Endothelial cell (in vitro differentiated cells): ENCODE measurements at regions not wholly inside any gene's neighbourhood (a gene's known extent, or its start where the extent isn't known, plus 50 kb on each side); places are given as distances from the start of the nearest gene placed in this dataset.

Source experiments
- DNase-seq: peaks from one replicate; pipeline ENCODE4 v3.0.0; 2021; ENCODE audit warnings: low spot score
- H3K27ac Mint-ChIP-seq: one replicate; pipeline ENCODE4 v1.8.0; 2021; ENCODE audit warnings: mixed read lengths, inconsistent platforms; ENCODE audit not compliant: unreplicated experiment
- H3K27me3 Mint-ChIP-seq: one replicate; pipeline ENCODE4 v1.8.0; 2021; ENCODE audit warnings: mild to moderate bottlenecking, moderate library complexity, mixed read lengths, inconsistent platforms; ENCODE audit not compliant: unreplicated experiment
- H3K36me3 Mint-ChIP-seq: one replicate; pipeline ENCODE4 v1.8.0; 2021; ENCODE audit warnings: mild to moderate bottlenecking, low read depth, mixed read lengths, inconsistent platforms; ENCODE audit not compliant: unreplicated experiment
- H3K4me1 Mint-ChIP-seq: one replicate; pipeline ENCODE4 v1.8.0; 2021; ENCODE audit warnings: mild to moderate bottlenecking, mixed read lengths, inconsistent platforms; ENCODE audit not compliant: unreplicated experiment
- H3K4me3 Mint-ChIP-seq: one replicate; pipeline ENCODE4 v1.8.0; 2021; ENCODE audit warnings: mild to moderate bottlenecking, mixed read lengths, inconsistent platforms; ENCODE audit not compliant: unreplicated experiment
- H3K9me3 Mint-ChIP-seq: one replicate; pipeline ENCODE4 v1.8.0; 2021; ENCODE audit warnings: mixed read lengths, inconsistent platforms; ENCODE audit not compliant: unreplicated experiment
- CTCF ChIP-seq: fragments of 200-600 bp; sonication (generic); IDR thresholded peaks from one replicate; pipeline ENCODE4 v1.5.0; 2021; ENCODE audit warnings: antibody characterized with exemption; ENCODE audit not compliant: unreplicated experiment

GRCh38 chr3:18546632-18547031, 121.5 kb upstream of the SATB1 start:
- Mint-ChIP-seq H3K27ac (no peak overlapping the region), H3K9me3 (no peaks in the 10 kb centered on the region), H3K27me3 (no peaks in the 10 kb centered on the region), H3K4me1 (no peaks in the 10 kb centered on the region), H3K36me3 (no peaks in the 10 kb centered on the region), H3K4me3 (no peak overlapping the region)
- no peak for DNase-seq
- no peak for TF ChIP-seq CTCF

GRCh38 chr3:18544146-18544545, 119.0 kb upstream of the SATB1 start:
- Mint-ChIP-seq H3K9me3 (no peaks in the 10 kb centered on the region), H3K27ac (no peak overlapping the region), H3K27me3 (no peaks in the 10 kb centered on the region), H3K36me3 (no peaks in the 10 kb centered on the region), H3K4me1 (no peaks in the 10 kb centered on the region), H3K4me3 (no peak overlapping the region)
- TF ChIP-seq CTCF, result no peak
- DNase-seq, result no peak

GRCh38 chr3:18538463-18539230, 113.5 kb upstream of the SATB1 start:
- H3K9me3 Mint-ChIP-seq, result no peaks in the 10 kb centered on the region

GRCh38 chr3:18533039-18533438, 107.9 kb upstream of the SATB1 start:
- no peaks in the 10 kb centered on the region for H3K36me3 Mint-ChIP-seq
- H3K4me3 Mint-ChIP-seq, result no peak overlapping the region
- H3K27ac Mint-ChIP-seq, result no peak overlapping the region

More at GRCh38 chr3:18538463-18539230, 113.5 kb upstream of the SATB1 start:
- no peaks in the 10 kb centered on the region for H3K27me3 Mint-ChIP-seq
- no peaks in the 10 kb centered on the region for H3K36me3 Mint-ChIP-seq
- H3K4me3 Mint-ChIP-seq, result no peak overlapping the region
- no peak overlapping the region for H3K27ac Mint-ChIP-seq
- no peak for DNase-seq
- no peaks in the 10 kb centered on the region for H3K4me1 Mint-ChIP-seq
- no peak for TF ChIP-seq CTCF

More at GRCh38 chr3:18533039-18533438, 107.9 kb upstream of the SATB1 start:
- Mint-ChIP-seq H3K9me3 (no peaks in the 10 kb centered on the region), H3K27me3 (no peaks in the 10 kb centered on the region), H3K4me1 (no peaks in the 10 kb centered on the region)
- TF ChIP-seq CTCF, result no peak
- no peak for DNase-seq
